H1 (cell line): ENCODE measurements at regions not wholly inside any gene's neighbourhood (a gene's known extent, or its start where the extent isn't known, plus 50 kb on each side); places are given as distances from the start of the nearest gene placed in this dataset.

Source experiments
- CTCF ChIA-PET: fragments of 300-600 bp; sonication (Branson Sonifier 250); formaldehyde crosslinking; loops from one replicate; lab custom pipeline; 2021; ENCODE audit not compliant: partially characterized antibody; lab: Charles Lee
- POLR2A ChIA-PET: fragments of 300-600 bp; sonication (Branson Sonifier 250); formaldehyde crosslinking; loops from one replicate; lab custom pipeline; 2021; ENCODE audit warnings: inconsistent platforms; ENCODE audit not compliant: partially characterized antibody; lab: Charles Lee
- DNase-seq, 2 experiments: peaks; one replicate each; pipeline versions ENCODE4 v3.0.0 to v3.0.0-alpha.2; 2010 to 2022; ENCODE audit warnings: low spot score in 2 of 2, low read depth in 1 of 2, mixed read lengths in 1 of 2
- FAIRE-seq: peaks from 2 replicates; lab custom pipeline; 2011; peaks lifted over from hg19 to GRCh38; lab: Jason Lieb, UNC
- H2AFZ ChIP-seq: 2 replicates; pipeline ENCODE4 v1.8.1; 2012; ENCODE audit warnings: low read length, inconsistent platforms
- H2AK5ac ChIP-seq: 2 replicates; pipeline ENCODE4 v1.6.1; 2013; ENCODE audit warnings: low read depth, low read length
- H2BK120ac ChIP-seq: replicated peaks from 2 replicates; pipeline ENCODE3; 2013; ENCODE audit warnings: low read depth, low read length, inconsistent platforms
- H2BK12ac ChIP-seq: 2 replicates; pipeline ENCODE4 v1.6.1; 2013; ENCODE audit warnings: low read depth, low read length
- H2BK15ac ChIP-seq: 2 replicates; pipeline ENCODE4 v1.6.1; 2013; ENCODE audit warnings: low read length
- H2BK20ac ChIP-seq: 2 replicates; pipeline ENCODE4 v1.6.1; 2013; ENCODE audit warnings: low read length
- H2BK5ac ChIP-seq: 2 replicates; pipeline ENCODE4 v1.6.1; 2013; ENCODE audit warnings: low read depth, low read length
- H3K14ac ChIP-seq: 2 replicates; pipeline ENCODE4 v1.6.1; 2013; ENCODE audit warnings: inconsistent platforms; ENCODE audit not compliant: insufficient read length
- H3K18ac ChIP-seq: 2 replicates; pipeline ENCODE4 v1.6.1; 2013; ENCODE audit warnings: low read length; ENCODE audit errors: extremely low read depth
- H3K23ac ChIP-seq: 2 replicates; pipeline ENCODE4 v1.6.1; 2013; ENCODE audit warnings: inconsistent platforms; ENCODE audit not compliant: insufficient read length
- H3K23me2 ChIP-seq: 2 replicates; pipeline ENCODE4 v1.6.1; 2013; ENCODE audit warnings: low read depth, low read length
- H3K27ac ChIP-seq: 2 replicates; pipeline ENCODE4 v1.6.1; 2011; ENCODE audit warnings: low read depth, low read length, inconsistent platforms
- H3K27me3 ChIP-seq, 4 experiments: replicated peaks in 1 of 4; 1 replicate in 1 of 4; 2 replicates in 3 of 4; pipeline versions ENCODE4 v1.6.1 to v1.8.1; 2011 to 2013; ENCODE audit warnings: low read length in 3 of 4, mild to moderate bottlenecking in 3 of 4, inconsistent platforms in 2 of 4, mixed read lengths in 2 of 4, moderate library complexity in 1 of 4; ENCODE audit not compliant: control insufficient read depth in 3 of 4, insufficient read depth in 3 of 4; ENCODE audit errors: extremely low read depth in 1 of 4
- H3K36me3 ChIP-seq, 4 experiments: 2 replicates each; pipeline versions ENCODE4 v1.6.1 to v1.8.1; 2011 to 2013; ENCODE audit warnings: mild to moderate bottlenecking in 4 of 4, low read length in 3 of 4, moderate library complexity in 2 of 4, control low read depth in 1 of 4, inconsistent platforms in 1 of 4; ENCODE audit not compliant: insufficient read depth in 4 of 4, control insufficient read depth in 2 of 4
- H3K4ac ChIP-seq: replicated peaks from 2 replicates; pipeline ENCODE3; 2013; ENCODE audit warnings: low read length, low read depth, mixed read lengths, inconsistent platforms; ENCODE audit not compliant: insufficient read length
- H3K4me1 ChIP-seq, 4 experiments: replicated peaks in 1 of 4; 1 replicate in 1 of 4; 2 replicates in 3 of 4; pipeline versions ENCODE4 v1.6.1 to v1.8.1; 2011 to 2013; ENCODE audit warnings: low read length in 3 of 4, inconsistent platforms in 2 of 4, mixed read lengths in 1 of 4; ENCODE audit not compliant: insufficient read depth in 4 of 4, control insufficient read depth in 3 of 4
- H3K4me2 ChIP-seq, 2 experiments: 2 replicates each; pipeline versions ENCODE4 v1.6.1 to v1.8.1; 2011 to 2013; ENCODE audit warnings: low read depth in 2 of 2, low read length in 2 of 2, control low read depth in 1 of 2, inconsistent platforms in 1 of 2, mild to moderate bottlenecking in 1 of 2; ENCODE audit not compliant: insufficient read depth in 1 of 2
- H3K4me3 ChIP-seq, 4 experiments: fragments of 200-600, 300-600 bp in 1 of 4; sonication (generic), shearing (Covaris generic), sonication (Bioruptor Twin) in 1 of 4; 2 replicates each; pipeline versions ENCODE4 v1.5.1 to v1.8.1; 2011 to 2016; ENCODE audit warnings: low read length in 4 of 4, low read depth in 3 of 4, control low read depth in 2 of 4, inconsistent platforms in 2 of 4, mild to moderate bottlenecking in 2 of 4, mixed read lengths in 1 of 4, moderate library complexity in 1 of 4; ENCODE audit not compliant: insufficient read depth in 2 of 4; ENCODE audit errors: extremely low read depth in 1 of 4
- H3K56ac ChIP-seq: replicated peaks from 2 replicates; pipeline ENCODE3; 2013; ENCODE audit warnings: low read depth, mild to moderate bottlenecking, mixed read lengths, low read length, inconsistent platforms; ENCODE audit not compliant: insufficient read length
- H3K79me1 ChIP-seq: 2 replicates; pipeline ENCODE4 v1.6.1; 2013; ENCODE audit warnings: low read depth, low read length, control low read depth
- H3K79me2 ChIP-seq, 2 experiments: 2 replicates each; pipeline versions ENCODE4 v1.6.1 to v1.8.1; 2012 to 2013; ENCODE audit warnings: low read length in 2 of 2, mild to moderate bottlenecking in 2 of 2, inconsistent platforms in 1 of 2; ENCODE audit not compliant: insufficient read depth in 2 of 2, control insufficient read depth in 1 of 2
- H3K9ac ChIP-seq, 4 experiments: replicated peaks in 1 of 4; 1 replicate in 1 of 4; 2 replicates in 3 of 4; pipeline versions ENCODE4 v1.6.1 to v1.8.1; 2011 to 2013; ENCODE audit warnings: low read depth in 3 of 4, low read length in 3 of 4, control low read depth in 2 of 4, mild to moderate bottlenecking in 2 of 4, moderate library complexity in 2 of 4, inconsistent platforms in 1 of 4; ENCODE audit errors: extremely low read depth in 1 of 4
- H3K9me3 ChIP-seq, 2 experiments: 2 replicates each; pipeline versions ENCODE4 v1.6.1 to v1.8.1; 2012 to 2013; ENCODE audit warnings: mild to moderate bottlenecking in 2 of 2, moderate library complexity in 2 of 2, control low read depth in 1 of 2, inconsistent platforms in 1 of 2, low read depth in 1 of 2, low read length in 1 of 2, mixed read lengths in 1 of 2; ENCODE audit not compliant: insufficient read depth in 2 of 2
- H4K20me1 ChIP-seq, 2 experiments: replicated peaks in 1 of 2; 2 replicates each; pipeline versions ENCODE3 to v1.8.1; 2011 to 2013; ENCODE audit warnings: inconsistent platforms in 2 of 2, low read length in 2 of 2, mild to moderate bottlenecking in 1 of 2; ENCODE audit not compliant: insufficient read depth in 2 of 2, control insufficient read depth in 1 of 2
- H4K5ac ChIP-seq: 2 replicates; pipeline ENCODE4 v1.6.1; 2013; ENCODE audit warnings: low read length, low read depth, mixed read lengths, inconsistent platforms; ENCODE audit not compliant: insufficient read length
- H4K8ac ChIP-seq: 2 replicates; pipeline ENCODE4 v1.8.0; 2013; ENCODE audit warnings: mild to moderate bottlenecking, moderate library complexity, low read length, inconsistent platforms; ENCODE audit not compliant: insufficient read depth; ENCODE audit errors: extremely low read depth
- H4K91ac ChIP-seq: replicated peaks from 2 replicates; pipeline ENCODE3; 2013; ENCODE audit warnings: low read length, mixed read lengths, inconsistent platforms; ENCODE audit not compliant: insufficient read length
- BRCA1 ChIP-seq: IDR thresholded peaks from 2 replicates; pipeline ENCODE4 v1.6.1; 2012; ENCODE audit warnings: low read depth, low read length, improper control_type of control experiment
- CTBP2 ChIP-seq: IDR thresholded peaks from 2 replicates; pipeline ENCODE4 v1.7.0; 2011; ENCODE audit warnings: borderline replicate concordance, mild to moderate bottlenecking, moderate library complexity, mixed read lengths, low read length; ENCODE audit not compliant: insufficient read depth, insufficient read length
- POU5F1 ChIP-seq: IDR thresholded peaks from 2 replicates; pipeline ENCODE4 v1.6.1; 2011; ENCODE audit warnings: low read depth, mild to moderate bottlenecking, low read length, moderate library complexity
- RAD21 ChIP-seq, 2 experiments: IDR thresholded peaks in 1 of 2; conservative IDR thresholded peaks in 1 of 2; 2 replicates each; pipeline ENCODE4 v1.6.1; 2011; ENCODE audit warnings: low read depth in 2 of 2, low read length in 2 of 2, improper control_type of control experiment in 1 of 2, inconsistent platforms in 1 of 2, mild to moderate bottlenecking in 1 of 2, moderate library complexity in 1 of 2
- SP1 ChIP-seq: IDR thresholded peaks from 2 replicates; pipeline ENCODE4 v1.6.1; 2011; ENCODE audit warnings: low read depth, low read length
- SP4 ChIP-seq: IDR thresholded peaks from 2 replicates; pipeline ENCODE4 v1.6.1; 2012; ENCODE audit warnings: low read length, inconsistent platforms
- TAF7 ChIP-seq: optimal IDR thresholded peaks from 2 replicates; pipeline ENCODE3; 2011; ENCODE audit warnings: low read depth, mild to moderate bottlenecking, inconsistent platforms, low read length, moderate library complexity, borderline replicate concordance
- WGBS, 2 experiments: shearing (Covaris generic) in 1 of 2; methylation state at CpG; one replicate each; pipeline versions ENCODE4 v1.1.6 to v1.1.7; 2013 to 2015; ENCODE audit warnings: low lambda C conversion rate in 2 of 2, mixed read lengths in 2 of 2, inconsistent platforms in 1 of 2, low coverage in 1 of 2, missing lambda C conversion rate in 1 of 2; ENCODE audit not compliant: insufficient replicate concordance in 2 of 2, insufficient coverage in 1 of 2, insufficient read length in 1 of 2; ENCODE audit errors: extremely low coverage in 1 of 2, missing lambda C conversion rate in 1 of 2; 5-methylcytosine and 5-hydroxymethylcytosine counted together

- Histone ChIP-seq H3K4ac (no peak overlapping the region), H4K20me1 (no peaks in the 10 kb centered on the region), H3K27me3 (no peaks in the 10 kb centered on the region), H2BK120ac (no peak overlapping the region), H3K4me3 (no peak overlapping the region), H3K27ac (no peak overlapping the region), H3K4me1 (no peaks in the 10 kb centered on the region), H2AK5ac (no peak overlapping the region), H2BK12ac (no peak overlapping the region), H3K4me2 (no peak overlapping the region), H2BK20ac (no peak overlapping the region), H3K9ac (no peak overlapping the region), H3K79me2 (no peaks in the 10 kb centered on the region), H3K14ac (no peak overlapping the region), H3K56ac (no peak overlapping the region), H3K36me3 (no peaks in the 10 kb centered on the region), H4K8ac (no peak overlapping the region), H4K91ac (no peak overlapping the region), H3K23ac (no peak overlapping the region), H2AFZ (no peak overlapping the region), H3K23me2 (no peaks in the 10 kb centered on the region), H2BK15ac (no peak overlapping the region), H3K79me1 (no peaks in the 10 kb centered on the region), H2BK5ac (no peak overlapping the region), H3K9me3 (no peaks in the 10 kb centered on the region), H3K18ac (no peak overlapping the region), H4K5ac (no peak overlapping the region)
- 90% methylated on average over 5 of the region's 5 CpGs; no CpG with 5 or more reads in 1 of the 2 experiments for WGBS, 2 experiments
- ChIA-PET CTCF (interaction anchor here (1.4 kb wide), 1 partner anchor 15 kb away, joined by 3 read pairs; no protein-coding TSS in a partner anchor), POLR2A (no interaction called here)
- TF ChIP-seq SP4 (no peak), BRCA1 (no peak), CTBP2 (no peak), RAD21 (IDR thresholded peaks at IDR 0.05 in 1 of 2, conservative IDR thresholded peaks at IDR 0.05 in 1 of 2; ENCODE audit: low read depth in 2 of 2, low read length in 2 of 2) (no peak), SP1 (no peak), TAF7 (no peak), POU5F1 (no peak)
- no peak for FAIRE-seq
- DNase-seq, result no peak
Measured at GRCh38 chr6:1123386-1124375, 188.2 kb upstream of the FOXQ1 start.
